ENCODE measurements at regions not wholly inside any gene's neighbourhood (a gene's known extent, or its start where the extent isn't known, plus 50 kb on each side); places are given as distances from the start of the nearest gene placed in this dataset.

DNA sequence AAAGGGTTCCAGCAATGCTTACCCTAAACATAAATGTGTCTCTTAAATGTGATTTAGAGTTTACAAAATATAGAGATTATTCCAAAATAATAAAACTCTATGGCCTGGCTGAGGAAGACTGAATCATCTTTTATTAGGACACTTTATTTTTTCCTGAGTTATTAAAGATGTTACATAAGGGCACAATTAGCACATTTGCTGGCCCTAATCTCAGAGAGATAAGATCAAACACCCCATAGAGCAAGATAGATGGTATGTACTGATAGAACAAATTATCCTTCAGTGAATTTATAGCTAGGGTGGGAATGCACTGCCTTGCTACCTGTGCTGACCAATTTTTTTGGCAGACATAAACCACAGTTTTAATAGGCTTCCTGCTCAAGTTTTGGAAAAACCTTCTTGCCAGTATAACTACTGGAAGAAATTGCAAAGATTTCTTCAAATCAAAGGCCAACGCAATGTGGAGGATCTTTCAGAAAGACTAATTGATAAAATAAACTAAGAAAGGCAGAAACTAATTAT lies 367.1 kb upstream of the MPDZ start:
- TF ChIP-seq, protein P1, sequence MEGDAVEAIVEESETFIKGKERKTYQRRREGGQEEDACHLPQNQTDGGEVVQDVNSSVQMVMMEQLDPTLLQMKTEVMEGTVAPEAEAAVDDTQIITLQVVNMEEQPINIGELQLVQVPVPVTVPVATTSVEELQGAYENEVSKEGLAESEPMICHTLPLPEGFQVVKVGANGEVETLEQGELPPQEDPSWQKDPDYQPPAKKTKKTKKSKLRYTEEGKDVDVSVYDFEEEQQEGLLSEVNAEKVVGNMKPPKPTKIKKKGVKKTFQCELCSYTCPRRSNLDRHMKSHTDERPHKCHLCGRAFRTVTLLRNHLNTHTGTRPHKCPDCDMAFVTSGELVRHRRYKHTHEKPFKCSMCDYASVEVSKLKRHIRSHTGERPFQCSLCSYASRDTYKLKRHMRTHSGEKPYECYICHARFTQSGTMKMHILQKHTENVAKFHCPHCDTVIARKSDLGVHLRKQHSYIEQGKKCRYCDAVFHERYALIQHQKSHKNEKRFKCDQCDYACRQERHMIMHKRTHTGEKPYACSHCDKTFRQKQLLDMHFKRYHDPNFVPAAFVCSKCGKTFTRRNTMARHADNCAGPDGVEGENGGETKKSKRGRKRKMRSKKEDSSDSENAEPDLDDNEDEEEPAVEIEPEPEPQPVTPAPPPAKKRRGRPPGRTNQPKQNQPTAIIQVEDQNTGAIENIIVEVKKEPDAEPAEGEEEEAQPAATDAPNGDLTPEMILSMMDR (IDR thresholded peaks at IDR 0.05): no peak
- TF ChIP-seq POLR2AphosphoS5 (IDR thresholded peaks at IDR 0.05) (no peak), POLR2A (IDR thresholded peaks at IDR 0.05) (no peak), EP300 (IDR thresholded peaks at IDR 0.05) (no peak)
